ENCODE measurements at regions not wholly inside any gene's neighbourhood (a gene's known extent, or its start where the extent isn't known, plus 50 kb on each side); places are given as distances from the start of the nearest gene placed in this dataset.

DNA sequence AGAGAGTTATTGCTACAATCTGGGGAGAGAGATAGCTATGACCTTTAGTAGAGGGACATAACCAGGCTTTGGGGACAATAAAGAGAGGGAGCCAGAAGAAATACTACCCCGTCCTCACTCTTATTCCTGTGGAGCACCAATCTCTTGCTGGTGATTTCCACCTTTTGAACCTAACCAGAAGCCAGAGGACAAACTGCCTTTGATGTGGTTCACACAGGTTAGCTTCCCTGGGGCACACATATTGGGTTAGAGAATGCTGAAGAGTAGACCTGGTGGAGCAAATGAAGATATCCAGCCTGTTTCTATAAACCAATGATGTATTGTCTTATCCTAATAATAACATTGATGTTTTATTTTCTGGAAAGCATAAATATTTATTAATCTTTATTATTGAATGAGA is 399.3 kb downstream of the HTR7 start:
- DNase-seq (ENCODE audit: low read depth in 2 of 2) = no peak

GRCh38 chr10:90461437-90462155 is 396.2 kb downstream of the HTR7 start:
- DNase-seq (ENCODE audit: low read depth in 2 of 2) = no peak

DNA sequence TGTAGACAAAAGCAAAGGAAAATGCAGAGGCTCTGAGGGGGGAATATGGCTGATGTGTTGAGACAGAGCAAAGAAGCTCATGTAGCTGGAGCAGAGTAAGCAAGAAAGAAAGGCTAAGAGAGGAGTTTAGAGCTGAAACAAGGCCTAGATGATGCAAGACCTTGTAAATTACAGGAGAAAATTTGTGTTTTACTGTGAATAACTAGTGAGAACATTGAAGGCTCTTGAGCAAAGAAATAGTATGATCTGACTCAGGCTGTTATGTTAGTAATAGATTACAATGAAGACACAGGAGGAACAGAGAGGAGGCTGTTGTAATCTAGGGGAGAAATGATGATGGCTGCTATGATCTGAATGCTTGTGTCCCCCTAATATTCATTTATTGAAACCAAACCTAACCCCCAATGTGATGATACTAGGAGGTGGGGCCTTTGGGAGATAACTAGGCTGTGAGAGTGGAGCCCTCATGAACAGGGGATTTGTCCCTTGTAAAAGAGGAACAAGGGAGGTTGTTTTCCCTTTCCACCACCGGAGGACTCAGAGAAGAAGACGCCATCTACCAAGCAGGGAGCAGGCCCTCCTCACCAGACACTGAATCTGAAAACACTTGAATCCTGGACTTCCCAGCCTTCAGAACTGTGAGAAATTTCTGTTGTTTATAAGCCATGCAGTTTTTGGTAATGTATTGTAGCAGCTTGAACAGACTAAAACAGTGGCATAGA is 394.9 kb downstream of the HTR7 start:
- DNase-seq (ENCODE audit: low read depth in 2 of 2) = no peak

DNA sequence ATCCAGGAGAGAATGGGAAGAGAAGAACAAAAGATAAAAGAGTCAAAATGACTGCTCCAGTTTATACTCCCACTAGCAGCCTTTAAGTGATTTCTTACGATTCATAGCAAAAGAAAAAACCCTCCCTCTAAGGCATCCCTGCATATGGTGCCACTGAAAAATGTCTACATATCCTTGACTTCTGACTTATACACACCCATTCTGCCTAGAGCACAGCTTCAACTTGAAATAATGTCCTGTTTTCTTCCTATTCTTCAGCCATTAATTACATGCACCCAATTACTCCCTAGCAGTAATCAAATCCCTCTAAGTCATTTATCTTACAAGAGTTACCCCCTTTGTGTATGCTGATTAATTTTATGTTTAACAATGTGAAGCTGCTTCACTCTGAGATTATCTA is 393.5 kb downstream of the HTR7 start:
- no peak for DNase-seq (ENCODE audit: low read depth in 2 of 2)

GRCh38 chr10:90470966-90471365 is 386.9 kb downstream of the HTR7 start:
- DNase-seq (ENCODE audit: low read depth in 2 of 2) = no peak

DNA sequence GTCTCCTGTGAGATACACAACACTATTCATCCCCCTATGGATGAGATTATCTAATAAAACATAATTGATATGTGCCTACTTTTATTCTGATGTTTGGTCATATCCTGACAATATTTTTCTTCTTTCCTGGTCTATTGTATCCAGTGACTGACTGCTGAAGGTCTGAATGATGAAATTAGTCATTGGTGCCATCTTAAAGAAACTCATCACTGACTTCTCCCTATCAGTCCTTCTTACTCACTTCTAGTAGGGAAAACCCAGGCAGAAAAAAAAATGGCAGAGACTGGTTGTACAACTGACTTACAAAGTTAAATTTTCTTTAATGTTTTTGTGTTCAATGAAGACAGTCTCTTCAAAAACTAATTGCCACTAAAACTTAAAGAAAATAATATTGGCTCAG is 377.4 kb downstream of the HTR7 start:
- no peak for DNase-seq (ENCODE audit: low read depth in 2 of 2)

GRCh38 chr10:90481326-90481923 is 376.4 kb downstream of the HTR7 start:
- DNase-seq (ENCODE audit: low read depth in 2 of 2) = no peak

GRCh38 chr10:90484518-90484917 is 373.3 kb downstream of the HTR7 start:
- no peak for DNase-seq (ENCODE audit: low read depth in 2 of 2)

DNA sequence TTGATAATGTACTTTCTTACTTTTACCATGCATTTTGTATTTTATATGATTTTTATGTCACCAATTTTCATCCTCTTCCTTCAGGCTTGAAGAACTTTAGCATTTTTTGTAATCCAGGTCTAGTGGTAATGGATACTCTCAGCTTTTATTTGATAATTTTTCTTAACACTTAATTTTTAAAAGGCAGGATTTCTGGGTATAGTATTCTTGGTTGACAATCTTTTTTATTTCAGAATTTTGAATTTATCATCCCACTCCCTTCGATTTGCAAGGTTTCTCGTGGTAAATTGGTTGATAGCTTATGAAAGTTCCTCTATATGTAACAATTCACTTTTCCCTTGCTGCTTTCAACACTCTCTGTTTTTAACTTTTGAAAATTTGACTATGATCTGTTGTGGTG is 363.7 kb downstream of the HTR7 start:
- DNase-seq (ENCODE audit: low read depth in 2 of 2) = no peak

DNA sequence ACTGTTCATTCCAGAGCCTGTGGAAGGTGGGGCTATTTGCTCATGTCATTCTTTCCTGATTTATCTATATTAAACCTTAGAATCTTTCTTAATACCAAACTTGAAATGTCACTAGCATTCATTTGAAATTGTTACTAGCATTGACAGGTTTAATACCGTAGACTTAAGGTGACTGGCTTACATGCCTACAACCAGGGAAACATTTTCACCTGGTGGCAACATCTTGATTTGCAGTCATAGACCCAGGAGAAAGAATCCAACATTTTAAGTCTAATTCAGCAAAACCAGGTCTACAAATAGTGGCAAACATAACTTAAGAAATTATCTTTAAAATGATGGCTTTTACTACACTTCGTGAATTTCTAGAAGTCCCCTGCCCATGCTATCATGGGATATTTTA is 353.7 kb downstream of the HTR7 start:
- DNase-seq (ENCODE audit: low read depth in 2 of 2) = no peak

DNA sequence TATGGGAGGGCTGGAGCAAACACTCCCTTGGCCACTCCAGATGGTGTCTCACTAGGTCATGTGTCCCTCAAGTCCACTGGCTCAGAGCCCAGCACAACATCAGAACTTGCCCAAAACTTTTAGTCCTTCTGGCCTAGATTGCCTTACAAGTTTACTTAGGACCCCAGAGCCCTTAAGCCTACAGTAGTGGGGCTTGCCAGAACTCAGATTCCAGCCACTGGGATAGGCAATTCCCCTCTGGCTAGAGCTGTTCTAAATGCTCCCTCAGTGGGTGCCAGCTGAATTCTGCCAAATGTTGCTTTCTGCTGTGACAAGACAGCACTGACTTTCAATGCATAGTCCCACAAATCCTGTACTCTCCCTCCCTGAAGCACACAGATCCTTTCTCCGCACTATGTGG is 331.1 kb downstream of the HTR7 start:
- no peak for DNase-seq (ENCODE audit: low read depth in 2 of 2)

- no peak for DNase-seq (ENCODE audit: low read depth in 2 of 2)
These were observed 327.3 kb downstream of the HTR7 start for GRCh38 chr10:90530521-90530920.

DNA sequence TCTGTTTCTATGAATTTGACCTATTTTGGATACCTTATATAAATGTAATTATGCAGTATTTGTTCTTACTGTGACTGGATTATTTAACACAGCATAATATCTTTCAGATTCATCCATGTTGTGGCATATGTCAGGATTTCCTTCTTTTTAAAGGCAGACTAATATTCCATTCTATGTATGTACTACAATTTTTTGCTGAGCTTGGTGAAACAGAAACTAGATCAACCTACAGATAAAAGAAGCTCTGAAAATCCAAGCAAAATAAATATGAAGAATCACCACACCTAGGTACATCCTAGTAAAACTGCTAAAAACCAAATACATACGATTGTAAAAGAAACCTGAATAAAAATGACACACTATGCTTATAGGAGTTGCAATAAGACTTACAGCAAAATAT is 300.5 kb downstream of the HTR7 start:
- no peak for DNase-seq (ENCODE audit: low read depth in 2 of 2)

DNA sequence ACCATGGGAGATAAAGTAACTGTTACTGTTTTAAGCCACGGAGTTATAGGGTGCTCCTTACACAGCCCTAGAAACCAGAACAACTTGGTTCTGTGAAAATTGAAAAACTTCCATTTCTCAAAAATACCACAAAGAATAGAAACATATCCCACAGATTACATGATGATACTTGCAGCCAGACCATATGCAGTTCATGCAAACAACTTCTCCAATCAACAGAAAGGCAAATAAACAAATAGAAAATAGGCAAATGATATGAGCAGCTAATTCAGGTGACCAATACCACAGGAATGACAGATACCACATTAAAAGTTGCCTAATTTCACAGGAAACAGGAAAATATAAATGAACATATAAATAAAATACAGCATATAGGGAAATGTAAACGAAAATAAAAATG is 297.5 kb downstream of the HTR7 start:
- DNase-seq (ENCODE audit: low read depth in 2 of 2) = no peak

DNA sequence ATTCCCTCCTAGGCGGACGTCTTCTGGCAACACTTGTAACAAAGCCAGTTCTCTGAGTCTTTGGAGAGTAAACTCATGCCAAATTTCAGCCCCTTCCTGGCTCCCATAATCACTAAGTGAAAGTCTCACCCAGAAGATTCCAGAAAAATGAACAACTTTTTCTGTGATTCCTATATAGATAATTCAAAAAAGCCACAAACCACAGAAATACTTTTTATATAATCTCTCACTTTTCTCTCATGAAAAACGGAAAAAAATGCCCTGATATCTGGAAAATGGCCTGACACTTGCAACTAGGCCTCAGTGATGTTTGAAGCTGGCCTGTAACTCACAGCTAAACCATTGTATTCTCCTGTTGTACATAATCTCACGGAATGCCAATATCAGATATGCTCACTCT is 296.2 kb downstream of the HTR7 start:
- DNase-seq (ENCODE audit: low read depth in 2 of 2) = no peak

GRCh38 chr10:90571481-90572258 is 286.2 kb downstream of the HTR7 start:
- DNase-seq (ENCODE audit: low read depth in 2 of 2) = no peak

DNA sequence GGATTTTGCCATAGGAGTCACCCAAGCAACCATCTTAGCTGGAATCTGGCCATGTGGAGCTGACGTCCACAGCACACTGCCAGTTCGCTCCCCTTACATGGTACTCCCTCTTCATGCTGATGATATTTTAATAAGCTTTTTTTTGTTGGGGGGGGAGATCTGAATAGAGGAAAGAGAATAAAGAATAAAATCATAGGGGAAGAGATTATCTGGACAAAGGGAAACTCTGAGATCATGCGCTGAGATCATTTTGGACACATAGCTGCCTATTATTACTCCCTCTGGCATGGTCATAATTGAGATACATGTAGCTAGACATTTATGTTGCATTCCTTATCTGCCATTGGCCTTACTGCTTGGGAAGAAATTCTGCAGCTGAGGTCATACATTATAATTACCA is 282.7 kb downstream of the HTR7 start:
- no peak for DNase-seq (ENCODE audit: low read depth in 2 of 2)

- DNase-seq (ENCODE audit: low read depth in 2 of 2) = no peak
These were observed 280.3 kb downstream of the HTR7 start for GRCh38 chr10:90577569-90577968.

DNA sequence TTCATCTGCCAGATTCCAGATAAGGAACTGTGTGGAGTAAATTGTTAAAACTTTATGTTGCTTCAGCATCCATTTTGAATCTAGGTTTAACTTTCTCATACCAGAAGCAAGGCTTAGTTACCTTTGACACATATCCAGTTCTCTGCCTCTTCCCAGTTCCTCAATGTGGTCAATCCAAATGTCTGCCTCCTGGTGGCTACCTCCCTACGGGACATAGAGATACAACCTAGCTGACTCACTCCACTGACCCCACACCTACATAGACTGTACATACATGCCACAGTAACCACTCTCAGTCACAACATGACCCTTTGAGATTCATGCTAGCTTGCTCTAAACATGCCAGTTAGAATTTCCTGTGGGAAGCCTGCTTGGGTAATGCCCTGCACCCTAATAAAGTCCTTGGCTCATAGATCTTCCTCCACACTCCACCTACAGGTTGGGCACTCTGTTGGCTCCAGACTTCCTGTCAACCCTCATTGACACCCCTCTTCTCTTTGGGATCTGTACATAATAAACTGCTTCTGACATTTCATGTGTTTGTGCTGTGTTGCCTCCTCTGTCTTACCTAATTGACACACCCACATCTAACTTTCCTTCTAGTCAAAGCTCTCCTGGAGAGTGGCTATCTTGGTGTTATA is 278.1 kb downstream of the HTR7 start:
- no peak for DNase-seq (ENCODE audit: low read depth in 2 of 2)

GRCh38 chr10:90583416-90583815 is 274.4 kb downstream of the HTR7 start:
- no peak for DNase-seq (ENCODE audit: low read depth in 2 of 2)

DNA sequence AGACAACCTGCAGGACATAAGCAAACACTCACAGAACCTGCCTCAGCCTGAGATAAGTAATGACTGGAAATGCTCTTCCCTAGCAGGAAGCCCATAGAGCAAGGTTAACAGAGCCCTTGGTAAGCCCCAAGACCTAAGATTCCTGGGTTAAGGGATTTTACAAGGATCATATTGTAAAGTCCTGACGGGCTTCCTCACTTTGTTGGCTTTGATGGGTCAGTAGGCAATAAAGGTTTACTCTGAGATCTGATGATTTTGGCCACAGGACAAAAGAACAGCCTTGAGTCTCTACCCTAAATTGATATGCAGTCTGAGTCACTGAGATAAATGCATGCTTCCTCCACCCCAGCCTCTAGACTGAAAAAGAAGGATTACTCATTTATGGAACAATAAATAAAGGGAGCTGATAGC is 270.8 kb downstream of the HTR7 start:
- DNase-seq (ENCODE audit: low read depth in 2 of 2) = no peak

DNA sequence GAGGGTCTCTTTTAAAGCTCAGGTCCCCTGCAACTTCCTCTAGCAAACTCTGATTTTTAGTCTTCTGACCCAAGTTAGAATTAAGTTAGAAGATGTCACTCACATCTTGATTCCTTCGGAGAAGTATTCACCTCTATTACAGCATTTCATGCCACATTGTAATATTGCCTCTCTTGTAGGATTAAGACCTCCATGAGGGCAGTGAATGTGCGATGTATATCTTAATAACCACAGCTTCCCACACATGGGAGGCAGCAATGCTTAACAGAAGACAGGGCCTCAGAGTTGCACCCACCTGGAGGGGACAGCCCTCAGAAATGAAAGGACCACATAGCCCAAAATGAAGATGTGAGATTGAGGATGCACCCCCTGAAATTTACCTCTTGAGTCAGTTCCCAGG is 270.3 kb downstream of the HTR7 start:
- no peak for DNase-seq (ENCODE audit: low read depth in 2 of 2)
